SK-N-SH treated with all-trans-retinoic acid at 6 μM for 48 hours (cell line): ENCODE measurements at regions not wholly inside any gene's neighbourhood (a gene's known extent, or its start where the extent isn't known, plus 50 kb on each side); places are given as distances from the start of the nearest gene placed in this dataset.

ENCODE experiments used
- ATAC-seq: fragments of 200-7000 bp; cut with Tn5 transposase; 3 replicates; pipeline ENCODE4 v1.9.1; 2020; ENCODE audit warnings: mild to moderate bottlenecking, moderate library complexity
- BACH2 ChIP-seq: fragments of 250-450 bp; sonication (Bioruptor Pico); IDR thresholded peaks from 2 replicates; pipeline ENCODE4 v1.9.0; 2021; ENCODE audit warnings: mild to moderate bottlenecking, borderline replicate concordance
- CSDC2 ChIP-seq: fragments of 250-450 bp; sonication (Bioruptor Pico); IDR thresholded peaks from 2 replicates; pipeline ENCODE4 v1.5.0; 2020; ENCODE audit warnings: mild to moderate bottlenecking, moderate library complexity
- ESRRG ChIP-seq: fragments of 250-450 bp; sonication (Bioruptor Pico); IDR thresholded peaks from 2 replicates; pipeline ENCODE4 v1.6.1; 2021; ENCODE audit warnings: mild to moderate bottlenecking
- GLIS3 ChIP-seq: fragments of 250-450 bp; sonication (Bioruptor Pico); IDR thresholded peaks from 2 replicates; pipeline ENCODE4 v1.5.0; 2020; ENCODE audit warnings: mild to moderate bottlenecking, moderate library complexity
- ISL1 ChIP-seq: fragments of 250-450 bp; sonication (Bioruptor Pico); IDR thresholded peaks from 2 replicates; pipeline ENCODE4 v2.1.2; 2022; ENCODE audit warnings: mild to moderate bottlenecking, moderate library complexity
- OSR1 ChIP-seq: fragments of 250-450 bp; sonication (Bioruptor Pico); IDR thresholded peaks from 2 replicates; pipeline ENCODE4 v1.8.0; 2022; ENCODE audit warnings: moderate library complexity, mild to moderate bottlenecking, inconsistent platforms
- POU6F1 ChIP-seq: fragments of 250-450 bp; sonication (Bioruptor Pico); IDR thresholded peaks from 2 replicates; pipeline ENCODE4 v1.8.0; 2021; ENCODE audit warnings: low read depth, mild to moderate bottlenecking, moderate library complexity, borderline replicate concordance
- PPARA ChIP-seq: fragments of 250-450 bp; sonication (Bioruptor Pico); IDR thresholded peaks from 2 replicates; pipeline ENCODE4 v1.5.0; 2020; ENCODE audit warnings: mild to moderate bottlenecking, borderline replicate concordance
- RARB ChIP-seq: fragments of 250-450 bp; sonication (Bioruptor Pico); IDR thresholded peaks from 2 replicates; pipeline ENCODE4 v1.8.0; 2021; ENCODE audit warnings: mild to moderate bottlenecking, moderate library complexity
- SNAI2 ChIP-seq: fragments of 250-450 bp; sonication (Bioruptor Pico); IDR thresholded peaks from 2 replicates; pipeline ENCODE4 v1.5.0; 2020; ENCODE audit warnings: mild to moderate bottlenecking, moderate library complexity
- TCF4 ChIP-seq: fragments of 250-450 bp; sonication (Bioruptor Pico); IDR thresholded peaks from 2 replicates; pipeline ENCODE4 v1.8.0; 2021; ENCODE audit warnings: mild to moderate bottlenecking, moderate library complexity, borderline replicate concordance
- TOX ChIP-seq: fragments of 250-450 bp; sonication (Bioruptor Pico); IDR thresholded peaks from 2 replicates; pipeline ENCODE4 v1.8.0; 2021; ENCODE audit warnings: mild to moderate bottlenecking, moderate library complexity, borderline replicate concordance
- ZC3H10 ChIP-seq: fragments of 250-450 bp; sonication (Bioruptor Pico); IDR thresholded peaks from 2 replicates; pipeline ENCODE4 v1.5.1; 2021; ENCODE audit warnings: mild to moderate bottlenecking, moderate library complexity
- ZFP3 ChIP-seq: fragments of 250-450 bp; sonication (Bioruptor Pico); IDR thresholded peaks from 2 replicates; pipeline ENCODE4 v1.5.0; 2020; ENCODE audit warnings: mild to moderate bottlenecking, moderate library complexity
- ZFP30 ChIP-seq: fragments of 450-650 bp; formaldehyde crosslinking; IDR thresholded peaks from 2 replicates; pipeline ENCODE4 v1.5.0; 2022; ENCODE audit warnings: mild to moderate bottlenecking, moderate library complexity
- ZNF565 ChIP-seq: fragments of 450-650 bp; formaldehyde crosslinking; conservative IDR thresholded peaks from 2 replicates; pipeline ENCODE4 v1.5.0; 2020; ENCODE audit warnings: low read depth, mild to moderate bottlenecking, moderate library complexity
- ZNF70 ChIP-seq: fragments of 450-650 bp; formaldehyde crosslinking; IDR thresholded peaks from 2 replicates; pipeline ENCODE4 v1.5.0; 2020; ENCODE audit warnings: mild to moderate bottlenecking, moderate library complexity
- TF ChIP-seq, protein P1 (sequence below): fragments of 250-450 bp; sonication (Bioruptor Pico); IDR thresholded peaks from 2 replicates; pipeline ENCODE4 v1.5.1; 2021; ENCODE audit warnings: mild to moderate bottlenecking, moderate library complexity
- TF ChIP-seq, protein P2 (sequence below): fragments of 250-450 bp; sonication (Bioruptor Pico); IDR thresholded peaks from 2 replicates; pipeline ENCODE4 v1.5.1; 2020; ENCODE audit warnings: low read depth, mild to moderate bottlenecking, moderate library complexity
- TF ChIP-seq, protein P3 (sequence below): fragments of 250-450 bp; sonication (Bioruptor Pico); IDR thresholded peaks from 2 replicates; pipeline ENCODE4 v1.8.0; 2020; ENCODE audit warnings: mild to moderate bottlenecking, moderate library complexity, borderline replicate concordance
- TF ChIP-seq, protein P4 (sequence below): fragments of 250-450 bp; sonication (Bioruptor Pico); IDR thresholded peaks from 2 replicates; pipeline ENCODE4 v1.5.0; 2020; ENCODE audit warnings: mild to moderate bottlenecking, moderate library complexity

- TF ChIP-seq, protein P1, sequence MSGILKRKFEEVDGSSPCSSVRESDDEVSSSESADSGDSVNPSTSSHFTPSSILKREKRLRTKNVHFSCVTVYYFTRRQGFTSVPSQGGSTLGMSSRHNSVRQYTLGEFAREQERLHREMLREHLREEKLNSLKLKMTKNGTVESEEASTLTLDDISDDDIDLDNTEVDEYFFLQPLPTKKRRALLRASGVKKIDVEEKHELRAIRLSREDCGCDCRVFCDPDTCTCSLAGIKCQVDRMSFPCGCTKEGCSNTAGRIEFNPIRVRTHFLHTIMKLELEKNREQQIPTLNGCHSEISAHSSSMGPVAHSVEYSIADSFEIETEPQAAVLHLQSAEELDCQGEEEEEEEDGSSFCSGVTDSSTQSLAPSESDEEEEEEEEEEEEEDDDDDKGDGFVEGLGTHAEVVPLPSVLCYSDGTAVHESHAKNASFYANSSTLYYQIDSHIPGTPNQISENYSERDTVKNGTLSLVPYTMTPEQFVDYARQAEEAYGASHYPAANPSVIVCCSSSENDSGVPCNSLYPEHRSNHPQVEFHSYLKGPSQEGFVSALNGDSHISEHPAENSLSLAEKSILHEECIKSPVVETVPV = no peak
- no peak for TF ChIP-seq OSR1 (CRISPR knock-in tag)
- TF ChIP-seq, protein P2, sequence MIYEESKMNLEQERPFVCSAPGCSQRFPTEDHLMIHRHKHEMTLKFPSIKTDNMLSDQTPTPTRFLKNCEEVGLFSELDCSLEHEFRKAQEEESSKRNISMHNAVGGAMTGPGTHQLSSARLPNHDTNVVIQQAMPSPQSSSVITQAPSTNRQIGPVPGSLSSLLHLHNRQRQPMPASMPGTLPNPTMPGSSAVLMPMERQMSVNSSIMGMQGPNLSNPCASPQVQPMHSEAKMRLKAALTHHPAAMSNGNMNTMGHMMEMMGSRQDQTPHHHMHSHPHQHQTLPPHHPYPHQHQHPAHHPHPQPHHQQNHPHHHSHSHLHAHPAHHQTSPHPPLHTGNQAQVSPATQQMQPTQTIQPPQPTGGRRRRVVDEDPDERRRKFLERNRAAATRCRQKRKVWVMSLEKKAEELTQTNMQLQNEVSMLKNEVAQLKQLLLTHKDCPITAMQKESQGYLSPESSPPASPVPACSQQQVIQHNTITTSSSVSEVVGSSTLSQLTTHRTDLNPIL (CRISPR knock-in tag) = no peak
- TF ChIP-seq CSDC2 (CRISPR knock-in tag) = no peak
- TF ChIP-seq ZFP3 = no peak
- no peak for TF ChIP-seq PPARA (CRISPR knock-in tag)
- no peak for TF ChIP-seq ZNF70 (CRISPR knock-in tag)
- TF ChIP-seq, protein P3, sequence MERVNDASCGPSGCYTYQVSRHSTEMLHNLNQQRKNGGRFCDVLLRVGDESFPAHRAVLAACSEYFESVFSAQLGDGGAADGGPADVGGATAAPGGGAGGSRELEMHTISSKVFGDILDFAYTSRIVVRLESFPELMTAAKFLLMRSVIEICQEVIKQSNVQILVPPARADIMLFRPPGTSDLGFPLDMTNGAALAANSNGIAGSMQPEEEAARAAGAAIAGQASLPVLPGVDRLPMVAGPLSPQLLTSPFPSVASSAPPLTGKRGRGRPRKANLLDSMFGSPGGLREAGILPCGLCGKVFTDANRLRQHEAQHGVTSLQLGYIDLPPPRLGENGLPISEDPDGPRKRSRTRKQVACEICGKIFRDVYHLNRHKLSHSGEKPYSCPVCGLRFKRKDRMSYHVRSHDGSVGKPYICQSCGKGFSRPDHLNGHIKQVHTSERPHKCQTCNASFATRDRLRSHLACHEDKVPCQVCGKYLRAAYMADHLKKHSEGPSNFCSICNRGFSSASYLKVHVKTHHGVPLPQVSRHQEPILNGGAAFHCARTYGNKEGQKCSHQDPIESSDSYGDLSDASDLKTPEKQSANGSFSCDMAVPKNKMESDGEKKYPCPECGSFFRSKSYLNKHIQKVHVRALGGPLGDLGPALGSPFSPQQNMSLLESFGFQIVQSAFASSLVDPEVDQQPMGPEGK = no peak
- TF ChIP-seq, protein P4, sequence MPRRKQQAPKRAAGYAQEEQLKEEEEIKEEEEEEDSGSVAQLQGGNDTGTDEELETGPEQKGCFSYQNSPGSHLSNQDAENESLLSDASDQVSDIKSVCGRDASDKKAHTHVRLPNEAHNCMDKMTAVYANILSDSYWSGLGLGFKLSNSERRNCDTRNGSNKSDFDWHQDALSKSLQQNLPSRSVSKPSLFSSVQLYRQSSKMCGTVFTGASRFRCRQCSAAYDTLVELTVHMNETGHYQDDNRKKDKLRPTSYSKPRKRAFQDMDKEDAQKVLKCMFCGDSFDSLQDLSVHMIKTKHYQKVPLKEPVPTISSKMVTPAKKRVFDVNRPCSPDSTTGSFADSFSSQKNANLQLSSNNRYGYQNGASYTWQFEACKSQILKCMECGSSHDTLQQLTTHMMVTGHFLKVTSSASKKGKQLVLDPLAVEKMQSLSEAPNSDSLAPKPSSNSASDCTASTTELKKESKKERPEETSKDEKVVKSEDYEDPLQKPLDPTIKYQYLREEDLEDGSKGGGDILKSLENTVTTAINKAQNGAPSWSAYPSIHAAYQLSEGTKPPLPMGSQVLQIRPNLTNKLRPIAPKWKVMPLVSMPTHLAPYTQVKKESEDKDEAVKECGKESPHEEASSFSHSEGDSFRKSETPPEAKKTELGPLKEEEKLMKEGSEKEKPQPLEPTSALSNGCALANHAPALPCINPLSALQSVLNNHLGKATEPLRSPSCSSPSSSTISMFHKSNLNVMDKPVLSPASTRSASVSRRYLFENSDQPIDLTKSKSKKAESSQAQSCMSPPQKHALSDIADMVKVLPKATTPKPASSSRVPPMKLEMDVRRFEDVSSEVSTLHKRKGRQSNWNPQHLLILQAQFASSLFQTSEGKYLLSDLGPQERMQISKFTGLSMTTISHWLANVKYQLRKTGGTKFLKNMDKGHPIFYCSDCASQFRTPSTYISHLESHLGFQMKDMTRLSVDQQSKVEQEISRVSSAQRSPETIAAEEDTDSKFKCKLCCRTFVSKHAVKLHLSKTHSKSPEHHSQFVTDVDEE (CRISPR knock-in tag) = no peak
- TF ChIP-seq TOX (CRISPR knock-in tag) = no peak
- TF ChIP-seq ZNF565 = no peak
- no peak for TF ChIP-seq BACH2
- no peak for TF ChIP-seq TCF4
- TF ChIP-seq ISL1 = no peak
- no peak for TF ChIP-seq ESRRG
- no peak for TF ChIP-seq ZFP30
- TF ChIP-seq POU6F1 (CRISPR knock-in tag) = no peak
- TF ChIP-seq GLIS3 (CRISPR knock-in tag) = no peak
- ATAC-seq = no peak
Observed at GRCh38 chr6:103011605-103012004, 1618.1 kb downstream of the GRIK2 start.

DNA sequence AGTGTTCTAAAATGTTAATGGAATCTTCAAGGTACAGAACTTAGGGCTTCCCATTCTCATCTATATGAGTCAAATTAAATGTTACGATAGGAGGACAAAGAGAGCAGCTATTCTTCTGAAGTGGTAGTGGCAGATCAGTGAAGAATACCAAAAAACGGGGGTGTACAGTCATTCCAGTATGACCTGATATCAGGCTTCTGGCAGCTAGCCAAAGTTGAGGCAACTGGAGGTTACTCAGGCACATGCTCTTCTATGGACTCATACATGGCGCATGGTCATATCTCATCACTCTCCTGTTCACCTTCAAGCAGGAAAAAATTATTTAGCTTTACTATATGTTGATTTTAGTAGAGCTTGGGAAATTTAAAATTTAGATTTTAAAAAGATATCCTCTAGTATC, 1608.8 kb downstream of the GRIK2 start:
- no peak for TF ChIP-seq ZFP30
- ATAC-seq = no peak

- peak; percentile 56 for ATAC-seq
- TF ChIP-seq, protein P3 = no peak
- 0 out of 2 replicates have a peak, but pooled peaks have one; percentile 43 for TF ChIP-seq GLIS3 (CRISPR knock-in tag)
- TF ChIP-seq ZC3H10 = no peak
- no peak for TF ChIP-seq RARB (CRISPR knock-in tag)
- no peak for TF ChIP-seq POU6F1 (CRISPR knock-in tag)
- TF ChIP-seq TOX (CRISPR knock-in tag) = no peak
- no peak for TF ChIP-seq ZFP3
- TF ChIP-seq SNAI2 (CRISPR knock-in tag) = no peak
- TF ChIP-seq OSR1 (CRISPR knock-in tag) = no peak
- no peak for TF ChIP-seq ZNF70 (CRISPR knock-in tag)
- TF ChIP-seq, protein P1 = no peak
- TF ChIP-seq, protein P4 (CRISPR knock-in tag) = no peak
- no peak for TF ChIP-seq BACH2
- no peak for TF ChIP-seq CSDC2 (CRISPR knock-in tag)
Observed at GRCh38 chr6:103001724-103002123, 1608.2 kb downstream of the GRIK2 start.
